HL-60 (cell line): ENCODE measurements at regions not wholly inside any gene's neighbourhood (a gene's known extent, or its start where the extent isn't known, plus 50 kb on each side); places are given as distances from the start of the nearest gene placed in this dataset.

ENCODE experiments used
- CTCF ChIP-seq: IDR thresholded peaks from one replicate; pipeline ENCODE4 v1.5.1; 2011; ENCODE audit warnings: low read length, control low read depth, inconsistent platforms; ENCODE audit not compliant: insufficient read depth
- GABPA ChIP-seq: IDR thresholded peaks from 2 replicates; pipeline ENCODE4 v1.6.1; 2012; ENCODE audit warnings: low read depth
- POLR2AphosphoS5 ChIP-seq: IDR thresholded peaks from 2 replicates; pipeline ENCODE4 v1.6.1; 2012; ENCODE audit warnings: low read depth
- REST ChIP-seq: IDR thresholded peaks from 2 replicates; pipeline ENCODE4 v1.6.1; 2012; ENCODE audit warnings: low read depth; ENCODE audit not compliant: insufficient replicate concordance
- SPI1 ChIP-seq: IDR thresholded peaks from 2 replicates; pipeline ENCODE4 v1.6.1; 2012; ENCODE audit warnings: low read depth, mild to moderate bottlenecking, borderline replicate concordance

DNA sequence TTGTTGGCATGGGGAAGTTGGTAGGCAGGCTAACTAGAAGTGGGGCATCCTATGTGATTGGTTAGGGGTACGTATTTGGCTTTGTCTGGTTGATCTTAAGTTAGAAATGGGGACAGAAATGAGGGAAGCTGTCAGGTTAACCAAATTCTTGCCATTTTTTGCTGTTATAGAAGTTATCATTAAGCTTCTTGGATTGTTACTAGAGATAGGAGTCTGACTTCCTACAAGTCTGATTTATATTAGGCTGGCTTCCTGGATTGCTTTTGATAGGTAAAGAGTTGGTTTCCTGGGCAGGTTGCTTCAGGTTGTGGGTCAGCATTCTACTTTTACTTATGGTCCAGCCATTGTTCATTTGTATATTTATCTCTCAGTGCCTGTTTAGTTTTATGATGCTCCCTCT is 216.9 kb downstream of the TLE4 start:
- TF ChIP-seq CTCF = no peak
- no peak for TF ChIP-seq POLR2AphosphoS5
- TF ChIP-seq REST = no peak
- TF ChIP-seq GABPA = no peak
- no peak for TF ChIP-seq SPI1
